ENCODE measurements at regions not wholly inside any gene's neighbourhood (a gene's known extent, or its start where the extent isn't known, plus 50 kb on each side); places are given as distances from the start of the nearest gene placed in this dataset.
"Not testable (repeated sequence)": the region's sequence is repeated elsewhere in the genome, so short reads cannot be mapped to it uniquely, and the experiment has no call there.

DNA sequence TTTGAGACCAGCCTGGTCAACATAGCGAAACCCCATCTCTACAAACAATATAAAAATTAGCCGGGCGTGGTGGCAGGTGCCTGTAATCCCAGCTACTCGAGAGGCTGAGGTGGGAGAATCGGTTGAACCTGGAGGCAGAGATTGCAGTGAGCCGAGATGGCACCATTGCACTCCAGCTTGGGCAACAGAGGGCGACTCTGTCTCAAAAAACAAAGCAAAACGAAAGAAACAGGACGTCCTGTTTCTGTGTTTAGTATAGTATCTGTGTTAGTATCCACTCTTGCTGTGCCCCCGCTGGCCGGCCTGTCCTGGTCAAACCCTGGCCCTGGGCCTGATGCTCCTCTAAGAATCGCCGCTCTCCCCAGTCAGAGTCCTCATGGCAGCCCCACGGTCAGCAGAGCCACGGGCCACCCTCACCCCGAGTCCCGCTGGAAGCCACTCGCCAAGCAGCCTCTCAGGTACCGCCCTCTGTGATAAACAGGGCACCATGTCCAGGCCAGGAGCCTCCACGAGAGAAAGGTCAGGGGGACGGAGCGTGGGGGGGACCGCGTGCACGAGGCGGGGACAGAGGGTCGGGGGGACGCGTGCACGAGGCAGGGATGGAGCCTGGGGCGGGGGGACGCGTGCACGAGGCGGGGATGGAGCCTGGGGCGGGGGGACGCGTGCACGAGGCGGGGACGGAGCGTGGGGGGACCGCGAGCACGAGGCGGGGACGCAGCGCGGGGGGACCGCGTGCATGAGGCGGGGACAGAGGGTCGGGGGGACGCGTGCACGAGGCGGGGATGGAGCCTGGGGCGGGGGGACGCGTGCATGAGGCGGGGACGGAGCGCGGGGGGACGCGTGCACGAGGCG, 384.5 kb downstream of the SMOC2 start:
- DNase-seq (ENCODE audit: low read depth), result no peak

DNA sequence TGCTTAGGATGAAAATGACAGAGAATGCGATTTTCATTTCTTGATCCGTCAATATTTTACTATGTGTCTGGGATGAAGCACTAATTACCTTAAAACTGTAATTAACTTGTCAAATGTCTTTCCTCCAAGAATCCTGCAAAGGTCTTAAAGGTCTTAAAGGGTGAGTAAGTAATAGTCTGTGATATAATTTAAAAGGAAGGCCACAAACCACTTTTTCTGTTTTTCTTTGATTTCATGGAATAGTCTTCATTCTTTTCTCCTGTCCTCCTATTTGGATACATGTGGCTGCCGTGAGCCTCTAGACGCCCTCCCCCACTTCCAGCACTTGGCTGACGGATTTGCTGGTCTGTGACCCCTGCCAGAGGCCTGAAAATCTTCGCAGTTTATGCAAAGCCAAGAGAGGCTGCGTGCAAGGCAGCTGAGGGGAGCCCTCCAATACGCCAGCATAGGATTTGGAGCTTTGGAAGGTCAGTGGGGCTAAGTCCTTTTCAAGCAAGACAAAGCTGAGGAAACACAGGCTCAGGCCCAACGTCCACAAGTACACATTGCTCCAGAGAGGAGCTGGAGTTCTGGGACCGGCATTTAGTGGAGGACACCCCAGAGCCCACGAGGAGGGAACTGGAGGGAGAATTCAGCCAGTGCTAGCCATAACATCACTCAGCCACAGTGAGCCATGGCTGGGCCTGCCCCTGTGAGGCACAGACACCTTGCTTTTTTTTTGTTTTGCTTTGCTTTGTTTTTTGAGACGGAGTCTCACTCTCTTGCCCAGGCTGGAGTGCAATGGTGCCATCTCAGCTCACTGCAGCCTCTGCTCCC, 382.6 kb downstream of the SMOC2 start:
- DNase-seq (ENCODE audit: low read depth), result no peak

DNA sequence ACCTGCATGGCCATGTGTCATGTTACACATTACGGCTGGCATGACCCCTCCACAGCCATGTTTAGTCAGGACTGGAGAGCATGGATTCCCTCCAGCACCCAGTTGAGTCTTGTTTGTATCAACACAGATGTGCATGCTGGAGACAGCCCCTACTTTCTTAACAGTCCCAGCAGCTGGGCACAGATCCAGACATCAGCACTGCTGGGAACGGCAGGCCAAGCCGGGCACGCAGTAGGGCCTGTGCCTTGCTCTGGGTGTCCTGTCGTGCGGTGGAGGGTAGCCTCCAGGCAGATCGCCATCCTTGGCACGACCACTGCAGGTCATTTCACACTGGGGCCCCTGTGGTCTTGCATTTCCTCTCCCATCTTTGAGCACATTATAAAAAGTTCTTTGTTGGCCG, 381.4 kb downstream of the SMOC2 start:
- no peak for DNase-seq (ENCODE audit: low read depth)

DNA sequence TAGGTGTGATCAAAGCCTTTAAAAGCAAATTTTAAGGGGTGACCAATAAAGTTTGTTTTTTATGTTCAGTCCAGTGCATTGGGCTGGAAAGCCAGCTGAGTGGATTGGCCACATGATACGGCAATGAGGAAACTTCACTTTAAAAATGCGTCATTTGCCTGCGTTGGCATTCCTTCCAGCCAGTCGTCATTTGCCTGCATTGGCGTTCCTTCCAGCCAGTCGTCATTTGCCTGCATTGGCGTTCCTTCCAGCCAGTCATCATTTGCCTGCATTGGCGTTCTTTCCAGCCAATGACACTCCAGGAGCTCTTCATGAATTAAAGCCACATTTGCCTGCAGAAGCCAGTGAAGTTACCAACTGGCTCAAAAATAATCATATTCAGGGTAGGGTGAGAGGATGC, 378.6 kb downstream of the SMOC2 start:
- DNase-seq (ENCODE audit: low read depth), result no peak

DNA sequence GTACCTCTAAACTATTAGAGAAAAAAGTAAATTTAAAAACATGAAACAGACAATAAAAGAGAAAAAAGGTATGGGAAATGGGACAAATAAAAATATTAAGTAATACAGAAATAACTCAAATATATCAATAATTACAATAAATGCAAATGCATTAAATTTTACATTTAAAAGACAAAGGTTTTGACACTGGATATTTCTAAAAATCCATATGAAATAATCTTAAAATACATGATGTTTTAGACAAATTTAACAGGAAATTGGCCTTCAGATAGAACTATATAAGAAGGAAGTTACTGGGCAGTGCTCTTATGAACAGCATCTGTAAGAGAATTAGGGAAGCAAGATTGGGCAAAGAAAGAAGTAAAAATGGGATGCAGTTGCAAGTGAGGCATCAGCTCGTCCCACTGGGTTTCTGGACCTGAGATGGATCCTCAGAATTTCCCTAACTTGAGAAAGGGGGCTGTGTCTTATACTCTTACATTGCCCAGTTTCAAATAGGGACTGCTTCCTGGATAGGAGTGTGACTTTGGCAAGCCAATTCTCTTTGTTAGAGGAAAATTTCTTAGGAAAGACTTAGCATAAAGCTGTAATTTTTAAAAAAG, 376.7 kb downstream of the SMOC2 start:
- DNase-seq (ENCODE audit: low read depth), result no peak

DNA sequence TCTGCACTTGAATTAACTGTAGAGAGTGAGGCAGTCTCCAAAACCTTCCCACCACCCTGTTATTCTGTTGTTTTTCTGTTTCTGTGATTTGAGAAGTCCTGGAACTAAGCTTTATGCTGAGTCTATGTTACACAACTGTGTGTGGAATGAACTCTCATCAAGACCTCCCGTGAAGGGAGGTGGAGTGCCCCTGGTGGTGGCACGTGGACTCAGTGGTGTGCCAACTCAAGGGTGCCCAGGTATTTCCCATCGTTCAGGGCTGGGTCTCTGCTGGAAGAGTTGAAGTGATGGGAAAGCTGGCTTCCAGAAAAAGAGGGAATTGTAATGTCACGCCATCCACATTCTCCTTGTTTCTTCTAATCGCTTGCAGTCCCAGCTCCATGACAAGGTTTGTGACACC, 374.2 kb downstream of the SMOC2 start:
- no peak for DNase-seq (ENCODE audit: low read depth)

DNA sequence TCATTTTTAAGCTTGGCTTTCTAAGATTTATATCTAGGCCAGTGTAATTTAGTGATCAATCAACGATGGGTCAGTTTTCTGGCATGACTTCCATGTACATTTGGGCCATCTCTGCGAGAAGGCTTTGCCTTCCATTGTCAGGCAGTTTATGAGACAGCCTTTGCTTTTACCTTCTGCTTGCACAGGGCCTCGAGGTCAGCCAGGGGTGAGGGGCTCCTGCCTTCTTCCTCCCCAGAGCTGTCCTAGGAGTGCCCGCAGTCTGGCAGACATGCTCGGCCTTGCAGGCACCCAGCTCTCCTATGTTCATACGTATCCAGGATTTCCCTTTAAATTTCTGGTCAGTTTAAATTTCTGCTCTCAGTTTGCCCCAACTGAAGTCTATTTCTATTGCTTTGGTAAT, 367.2 kb downstream of the SMOC2 start:
- no peak for DNase-seq (ENCODE audit: low read depth)

DNA sequence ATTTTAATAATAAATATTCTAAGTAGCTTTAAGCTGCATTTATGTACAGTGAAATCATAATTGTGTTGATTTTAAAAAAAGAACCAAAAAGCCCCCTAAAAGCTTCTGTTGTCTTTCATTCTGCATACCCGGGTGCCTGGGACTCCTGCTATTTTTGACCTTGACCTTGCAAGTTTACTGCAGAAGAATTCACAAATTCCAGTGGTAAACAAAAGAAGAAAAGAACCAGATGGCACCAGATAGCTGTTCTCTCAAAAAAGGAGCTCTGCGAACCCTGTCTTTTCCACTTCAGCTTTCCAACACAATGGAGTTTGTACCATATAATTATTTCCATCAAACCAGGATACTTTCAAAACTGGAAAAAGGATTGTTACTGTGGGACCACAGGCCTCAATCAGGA, 363.3 kb downstream of the SMOC2 start:
- no peak for DNase-seq (ENCODE audit: low read depth)

DNA sequence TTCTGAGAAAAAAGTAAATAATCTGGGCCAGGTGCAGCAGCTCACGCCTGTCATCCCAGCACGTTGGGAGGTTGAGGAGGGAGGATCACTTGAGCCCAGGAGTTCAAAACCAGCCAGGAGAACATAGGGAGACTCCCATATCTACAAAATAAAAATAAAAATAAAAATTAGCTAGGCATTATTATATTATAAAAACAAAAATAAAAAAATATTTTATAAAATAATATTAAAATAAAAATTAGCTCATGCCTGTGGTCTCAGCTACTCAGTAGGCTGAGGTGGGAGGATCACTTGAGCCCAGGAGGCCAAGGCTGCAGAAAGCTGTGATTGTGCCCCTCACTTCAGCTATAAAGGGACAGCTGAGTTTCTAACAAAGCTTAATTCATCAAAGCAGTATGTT, 362.9 kb downstream of the SMOC2 start:
- no peak for DNase-seq (ENCODE audit: low read depth)

DNA sequence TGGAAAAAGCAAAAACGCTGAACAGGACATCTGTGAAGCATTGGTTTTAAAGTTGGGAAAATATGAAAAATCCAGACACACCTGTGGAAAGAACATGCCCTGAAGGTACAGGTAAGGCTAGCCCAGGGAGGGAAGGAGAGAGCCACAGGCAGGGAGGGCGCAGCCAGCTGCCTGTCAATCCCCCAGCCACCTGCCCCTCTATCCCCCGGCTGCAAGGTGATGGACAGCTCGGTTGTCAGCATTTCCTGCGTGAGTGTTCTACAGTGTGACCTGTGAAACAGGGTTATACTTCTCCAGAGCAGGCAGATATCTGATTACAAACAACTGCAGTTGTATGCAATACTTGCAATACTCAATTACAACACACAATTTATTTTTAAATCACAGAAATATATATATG, 358.1 kb downstream of the SMOC2 start:
- DNase-seq (ENCODE audit: low read depth), result no peak

DNA sequence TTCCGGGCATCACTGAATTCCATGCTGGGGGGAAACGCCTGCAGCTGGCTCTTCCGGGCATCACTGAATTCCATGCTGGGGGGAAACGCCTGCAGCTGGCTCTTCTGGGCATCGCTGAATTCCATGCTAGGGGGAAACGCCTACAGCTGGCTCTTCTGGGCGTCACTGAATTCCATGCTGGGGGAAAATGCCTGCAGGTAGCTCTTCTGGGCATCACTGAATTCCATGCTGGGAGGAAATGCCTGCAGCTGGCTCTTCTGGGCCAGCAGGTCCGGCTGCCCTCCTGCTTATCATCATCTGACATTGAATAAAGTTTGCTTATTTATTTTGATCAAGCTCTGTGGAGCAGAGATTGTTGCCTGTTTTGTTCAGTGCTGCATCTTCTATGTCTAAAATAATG, 355.1 kb downstream of the SMOC2 start:
- no peak for DNase-seq (ENCODE audit: low read depth)

DNA sequence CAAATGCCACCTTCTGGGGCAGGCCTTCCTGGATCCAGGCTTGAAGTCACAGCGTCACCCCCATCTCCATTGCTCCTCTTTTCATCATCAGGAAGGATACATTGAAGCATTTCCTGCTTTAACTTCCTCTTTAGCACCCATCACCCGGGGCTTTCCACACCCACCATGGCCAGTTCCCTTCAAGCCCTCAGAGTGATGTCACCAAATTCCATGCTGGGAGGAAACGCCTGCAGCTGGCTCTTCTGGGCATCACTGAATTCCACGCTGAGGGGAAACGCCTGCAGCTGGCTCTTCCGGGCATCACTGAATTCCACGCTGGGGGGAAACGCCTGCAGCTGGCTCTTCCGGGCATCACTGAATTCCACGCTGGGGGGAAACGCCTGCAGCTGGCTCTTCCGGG, 354.6 kb downstream of the SMOC2 start:
- DNase-seq (ENCODE audit: low read depth), result not testable (repeated sequence)

DNA sequence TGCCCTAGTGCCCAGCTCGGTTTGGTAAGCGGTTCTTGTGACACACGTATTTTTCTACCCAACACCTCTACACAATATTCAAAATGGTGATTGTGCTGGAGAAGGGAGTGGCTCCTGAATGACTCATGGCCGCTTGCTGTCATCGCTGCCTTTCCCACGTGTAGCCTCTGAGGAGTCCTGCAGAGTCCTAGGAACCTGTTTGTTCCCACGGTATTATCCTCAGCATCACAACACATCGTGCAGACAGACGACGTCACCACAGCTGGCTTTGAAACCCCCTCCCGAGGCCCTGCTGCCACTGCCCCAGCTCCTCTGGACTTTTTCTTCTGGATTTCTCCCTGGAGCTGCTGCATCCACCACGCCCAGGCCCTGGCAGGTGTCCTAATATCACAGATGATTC, 353.5 kb downstream of the SMOC2 start:
- no peak for DNase-seq (ENCODE audit: low read depth)

DNA sequence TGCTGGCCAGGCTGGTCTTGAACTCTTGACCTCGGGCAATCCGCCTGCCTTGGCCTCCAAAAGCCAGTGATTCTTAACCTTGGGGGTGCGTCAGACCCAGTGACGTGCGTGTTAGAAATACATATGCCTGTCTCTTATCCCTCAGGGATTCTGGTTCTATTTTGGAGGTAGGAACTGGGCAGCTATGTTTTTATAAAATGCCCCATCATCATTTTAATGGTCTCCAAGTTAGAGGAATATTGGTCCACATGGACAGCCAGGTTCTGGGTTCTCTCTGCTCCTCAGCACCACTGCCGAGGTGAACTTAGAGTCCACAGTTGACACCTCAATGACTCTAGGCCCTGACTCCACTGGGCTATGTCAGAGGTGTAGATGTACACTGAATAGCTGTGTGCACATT, 352.7 kb downstream of the SMOC2 start:
- no peak for DNase-seq (ENCODE audit: low read depth)

DNA sequence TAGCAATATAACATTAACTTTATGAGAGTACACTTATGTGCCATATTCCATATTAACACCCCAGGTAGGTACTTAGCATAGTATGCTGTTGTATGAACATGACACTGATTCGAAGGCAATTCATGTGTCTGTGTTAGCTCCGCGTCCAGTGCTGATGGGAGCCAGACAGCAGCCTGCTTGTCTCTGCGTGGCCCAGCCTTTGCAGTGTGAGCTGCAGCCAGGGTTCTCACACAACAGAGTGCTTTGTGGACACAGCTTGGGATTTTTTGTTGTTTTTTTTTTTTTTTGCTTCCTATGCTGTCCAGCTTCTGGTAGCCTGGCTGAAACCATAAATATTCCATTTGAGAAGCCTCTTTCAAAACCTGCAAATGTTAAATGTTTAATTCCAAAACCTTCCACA, 350.9 kb downstream of the SMOC2 start:
- no peak for DNase-seq (ENCODE audit: low read depth)

DNA sequence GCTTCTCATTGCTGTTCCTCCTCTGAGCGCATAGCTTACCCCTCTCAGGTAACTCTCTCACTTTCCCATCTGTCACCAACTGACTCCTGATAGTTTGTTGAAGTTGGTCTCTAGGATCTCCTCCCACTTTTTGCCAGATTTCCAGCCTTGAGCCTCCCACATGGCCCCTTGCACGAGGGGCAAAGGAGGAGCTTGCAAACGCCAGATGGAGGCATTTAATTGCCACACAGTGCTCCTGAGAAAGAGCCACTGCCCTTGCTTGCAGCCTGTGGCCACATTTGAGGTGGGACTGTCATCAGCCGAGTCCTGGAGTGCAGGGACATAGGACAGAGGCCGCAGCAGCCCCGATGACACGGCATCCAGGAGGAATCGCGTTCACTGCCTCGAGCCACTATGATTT, 348.7 kb downstream of the SMOC2 start:
- DNase-seq (ENCODE audit: low read depth), result no peak

DNA sequence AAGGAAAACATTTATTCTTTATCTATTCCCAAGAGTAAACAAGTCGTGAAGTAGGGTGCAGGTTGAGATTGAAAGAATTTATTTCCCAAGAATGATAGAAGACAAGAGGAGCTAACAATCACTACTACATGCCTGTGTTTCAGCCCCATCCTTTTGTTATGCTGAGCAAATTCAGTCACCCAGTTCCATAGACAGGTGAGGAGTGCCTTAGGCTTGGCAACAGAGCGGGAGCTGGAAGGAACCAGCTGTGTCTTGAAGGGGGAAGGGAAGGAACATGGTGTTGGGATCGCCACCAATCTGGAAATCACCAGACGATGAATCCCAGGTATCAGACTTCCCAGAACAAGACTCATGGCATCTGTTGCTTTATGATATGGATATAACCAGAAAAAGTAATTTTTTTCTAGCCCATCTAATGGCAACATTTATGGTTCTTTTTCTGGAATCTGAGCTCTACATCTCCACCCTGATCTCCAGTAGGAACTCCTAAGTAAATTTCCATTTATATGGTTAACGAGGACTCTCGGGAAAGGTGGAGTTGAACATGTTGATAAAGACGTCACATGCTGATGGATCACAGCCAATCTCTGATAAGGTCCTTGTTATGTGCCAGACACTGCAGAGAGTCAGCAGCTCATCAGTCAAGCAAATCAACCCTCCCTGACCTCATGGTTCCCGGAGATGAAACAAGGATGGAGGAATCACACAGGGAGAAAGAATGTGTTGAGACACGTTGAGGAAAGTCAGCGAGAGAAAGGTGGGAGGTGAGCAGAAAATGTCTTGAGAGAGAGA, 344.9 kb downstream of the SMOC2 start:
- DNase-seq (ENCODE audit: low read depth), result no peak

DNA sequence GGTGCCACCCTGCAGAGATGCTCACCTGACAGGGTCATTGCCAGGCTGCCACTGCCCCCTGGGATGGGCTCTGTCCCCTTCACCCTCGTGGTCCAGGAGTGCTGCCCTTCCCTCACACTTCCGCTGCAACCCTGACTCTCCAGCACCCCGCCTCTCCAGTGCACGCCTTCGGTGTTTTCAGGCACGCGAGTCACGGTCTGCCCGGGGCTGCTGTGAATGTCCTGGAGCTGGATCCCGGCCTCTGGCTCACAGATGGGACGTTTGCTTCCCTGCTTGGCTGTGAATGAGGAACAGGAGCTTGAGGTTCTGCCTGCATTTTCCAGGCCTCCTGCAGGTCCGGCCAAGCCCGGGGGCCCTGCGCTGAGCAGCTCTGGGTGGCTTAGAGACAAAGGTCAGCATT, 343.4 kb downstream of the SMOC2 start:
- no peak for DNase-seq (ENCODE audit: low read depth)

DNA sequence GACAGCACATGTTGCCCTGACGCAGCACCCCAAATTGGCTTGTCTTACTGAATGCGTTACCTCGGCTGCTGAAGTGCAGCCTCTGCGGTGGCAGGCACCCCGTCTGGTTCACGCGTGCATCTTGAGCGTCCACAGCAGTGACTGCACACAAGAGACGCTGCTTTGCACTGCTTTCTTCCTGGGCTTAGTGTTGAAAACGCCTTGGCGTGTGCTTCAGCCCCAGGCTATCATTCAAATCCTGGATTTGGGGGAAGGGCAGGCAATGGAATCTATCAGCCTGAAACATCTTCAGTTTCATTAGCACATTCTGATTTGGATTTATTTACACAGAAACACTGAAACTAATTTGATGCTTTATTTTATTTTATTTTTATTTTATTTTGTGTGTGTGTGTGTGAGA, 342.7 kb downstream of the SMOC2 start:
- DNase-seq (ENCODE audit: low read depth), result no peak

DNA sequence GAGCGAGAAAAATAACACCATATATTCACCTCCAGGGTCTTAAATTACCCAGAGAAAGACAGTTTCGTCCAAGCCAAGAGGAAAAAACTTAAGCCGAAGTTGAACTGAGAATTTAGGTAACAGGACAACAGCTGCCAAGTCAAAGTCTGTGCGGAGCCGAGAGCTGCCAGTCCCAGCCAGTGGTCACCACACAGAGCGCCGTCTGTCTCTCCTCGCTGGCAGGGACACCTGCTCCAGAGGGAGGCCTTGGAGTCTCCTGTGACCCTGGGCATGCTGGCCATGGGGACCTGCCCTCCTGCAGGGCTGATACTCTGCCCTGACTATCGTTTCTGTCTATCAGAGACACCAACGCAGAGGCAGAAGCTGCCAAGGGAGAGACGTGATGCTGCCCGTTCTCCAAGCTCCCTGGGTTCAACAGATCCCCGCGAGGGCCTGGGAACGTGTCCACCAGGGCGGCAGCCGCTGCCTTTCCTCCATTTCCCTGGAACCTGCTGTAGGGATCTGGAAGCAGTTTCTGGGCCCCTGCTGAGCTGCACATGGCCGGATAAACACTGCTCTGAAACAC, 341.3 kb downstream of the SMOC2 start:
- DNase-seq (ENCODE audit: low read depth), result no peak

DNA sequence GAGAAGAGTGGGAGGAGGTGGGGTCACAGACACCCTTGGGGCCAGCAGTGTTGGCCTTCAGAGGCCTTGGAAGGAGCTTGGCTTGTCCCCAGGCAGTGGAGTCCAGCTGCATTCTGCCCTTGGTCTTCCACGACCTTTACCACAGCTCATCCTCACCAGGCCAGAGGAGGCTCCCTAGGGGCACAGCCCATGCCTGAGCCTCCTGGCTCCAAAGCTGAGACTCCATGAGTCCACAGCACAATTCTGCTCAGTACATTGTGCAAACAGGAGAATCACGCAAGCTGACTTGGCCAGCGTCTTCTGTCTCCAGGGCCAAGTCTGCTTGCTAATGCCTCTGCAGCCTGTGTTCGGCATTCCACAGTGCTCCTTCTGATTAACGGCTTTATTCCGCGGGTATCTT, 337.2 kb downstream of the SMOC2 start:
- no peak for DNase-seq (ENCODE audit: low read depth)

DNA sequence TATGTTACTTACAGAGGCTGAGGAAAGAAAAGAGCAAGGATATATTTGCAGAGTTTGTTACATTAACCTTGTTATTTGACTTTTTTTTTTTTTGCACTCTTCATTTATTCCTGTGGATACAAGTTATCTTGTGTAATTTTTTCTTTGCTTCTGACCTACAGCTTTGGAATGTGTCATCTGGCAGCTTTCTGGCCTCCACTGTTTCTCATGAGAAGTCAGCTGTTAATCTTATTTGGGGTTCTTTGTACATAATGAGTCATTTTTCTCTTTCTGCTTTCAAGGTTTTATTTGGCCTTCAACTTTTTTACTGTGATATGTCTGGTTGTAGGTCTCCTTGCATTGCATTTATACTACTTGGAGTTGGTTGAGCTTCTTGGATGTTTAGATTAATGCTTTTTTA, 333.4 kb downstream of the SMOC2 start:
- no peak for DNase-seq (ENCODE audit: low read depth)
